ENCODE measurements at regions not wholly inside any gene's neighbourhood (a gene's known extent, or its start where the extent isn't known, plus 50 kb on each side); places are given as distances from the start of the nearest gene placed in this dataset.

DNA sequence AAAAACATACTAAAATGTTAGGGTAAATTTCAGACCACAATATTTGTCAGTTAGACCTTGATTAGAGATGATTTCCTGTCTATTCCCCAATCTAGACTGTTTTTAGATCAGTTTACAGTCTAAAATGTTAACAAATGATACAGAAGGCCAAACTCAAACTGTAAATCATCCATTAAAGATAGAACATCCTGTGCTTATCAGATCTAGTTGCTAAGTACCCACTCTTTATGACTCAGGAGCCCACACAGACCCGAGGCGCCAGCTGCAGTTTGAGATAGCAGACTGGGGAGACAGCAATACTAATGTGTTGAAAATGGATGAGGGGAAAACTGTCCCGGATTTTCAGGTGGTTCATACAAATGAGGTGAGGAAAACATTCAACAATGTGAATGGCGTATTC lies 113.3 kb downstream of the SCG2 start:
- no peak overlapping the region for H2AFZ ChIP-seq (ENCODE audit: low read depth)
- H3K9me3 ChIP-seq: no peaks in the 10 kb centered on the region; the same call in 1 of the 2 replicates
- peak overlapping the region; percentile 93 to 95 for H3K27ac ChIP-seq (ENCODE audit: low read depth in 2 of 2, low read length in 1 of 2)
- ChIA-PET POLR2A (no interaction called here), CTCF (interaction anchor here (0.6 to 1.2 kb wide), 6 partner anchors 8 to 1756 kb away, joined by 3 to 5 read pairs (median 3); no protein-coding TSS in a partner anchor)
- no peak overlapping the region for H3K4me3 ChIP-seq (ENCODE audit: low read depth in 2 of 2, low read length in 1 of 2)
- H3K9me2 ChIP-seq: no peaks in the 10 kb centered on the region
- H3K79me2 ChIP-seq (ENCODE audit: insufficient read depth): no peaks in the 10 kb centered on the region
- H3K4me1 ChIP-seq (ENCODE audit: control insufficient read depth in 1 of 2, insufficient read depth in 2 of 2, low read depth in 1 of 2, low read length in 1 of 2): peaks cover 17 to 40% of the 10 kb centered on the region in 2 experiments
- peak overlapping the region; percentile 19; the same call in 1 of the 2 replicates for H3K4me2 ChIP-seq
- H3F3A ChIP-seq (replicated peaks; ENCODE audit: insufficient read depth): peaks cover 29% of the 10 kb centered on the region
- 12% methylated on average over 4 of the region's 4 CpGs for WGBS (ENCODE audit: low lambda C conversion rate)
- H3K27me3 ChIP-seq (ENCODE audit: insufficient read depth): no peaks in the 10 kb centered on the region
- H3K36me3 ChIP-seq (replicated peaks in 1 of 2; ENCODE audit: control insufficient read depth in 1 of 2, insufficient read depth in 2 of 2, low read length in 1 of 2): no peaks in the 10 kb centered on the region
- H3K9ac ChIP-seq: peak overlapping the region; percentile 39; the same call in 1 of the 2 replicates
- peak; percentile 69 for DNase-seq
- H4K20me1 ChIP-seq (ENCODE audit: insufficient read depth): no peaks in the 10 kb centered on the region
- TF ChIP-seq TAF1 (IDR thresholded peaks at IDR 0.05; ENCODE audit: borderline replicate concordance, low read depth, low read length) (peak; percentile 36), SIN3A (IDR thresholded peaks at IDR 0.05; ENCODE audit: borderline replicate concordance, low read depth, low read length) (peak; percentile 87), FOSL2 (IDR thresholded peaks at IDR 0.05; ENCODE audit: borderline replicate concordance, low read depth) (peak; percentile 88), GATA2 (CRISPR knock-in tag; IDR thresholded peaks at IDR 0.05) (peak; percentile 93), GABPA (IDR thresholded peaks at IDR 0.05; ENCODE audit: low read depth) (no peak), NFIC (IDR thresholded peaks at IDR 0.05; ENCODE audit: borderline replicate concordance) (peak; percentile 91), RFX5 (IDR thresholded peaks at IDR 0.05; ENCODE audit: low read length) (no peak), MEF2A (IDR thresholded peaks at IDR 0.05; ENCODE audit: borderline replicate concordance, low read depth) (peak; percentile 90), EP300 (IDR thresholded peaks at IDR 0.05; ENCODE audit: borderline replicate concordance in 1 of 2, low read depth in 1 of 2, low read length in 1 of 2) (peak; percentile 93 to 100), RAD21 (IDR thresholded peaks at IDR 0.05; ENCODE audit: low read length) (peak; percentile 43), TCF12 (IDR thresholded peaks at IDR 0.05) (peak; percentile 99), NRF1 (IDR thresholded peaks at IDR 0.05; ENCODE audit: low read depth, low read length) (no peak), RXRA (IDR thresholded peaks at IDR 0.05; ENCODE audit: borderline replicate concordance, low read depth) (peak; percentile 93), CHD2 (IDR thresholded peaks at IDR 0.05; ENCODE audit: low read length, partially characterized antibody) (peak; percentile 72), JUND (IDR thresholded peaks at IDR 0.05) (peak; percentile 99), TEAD4 (IDR thresholded peaks at IDR 0.05; ENCODE audit: borderline replicate concordance, insufficient read depth) (peak; percentile 97), RCOR1 (IDR thresholded peaks at IDR 0.05; ENCODE audit: low read length) (peak; percentile 61; the same call in 1 of the 2 replicates), YY1 (IDR thresholded peaks at IDR 0.05; ENCODE audit: low read depth) (peak; percentile 52; the same call in 1 of the 2 replicates), FOXJ3 (CRISPR knock-in tag; IDR thresholded peaks at IDR 0.05) (no peak), POLR2AphosphoS5 (IDR thresholded peaks at IDR 0.05; ENCODE audit: low read depth, low read length) (peak; percentile 82), SMC3 (IDR thresholded peaks at IDR 0.05; ENCODE audit: low read depth, low read length) (no peak), FOXM1 (IDR thresholded peaks at IDR 0.05; ENCODE audit: low read depth) (peak; percentile 99)
- TF ChIP-seq, protein P1, sequence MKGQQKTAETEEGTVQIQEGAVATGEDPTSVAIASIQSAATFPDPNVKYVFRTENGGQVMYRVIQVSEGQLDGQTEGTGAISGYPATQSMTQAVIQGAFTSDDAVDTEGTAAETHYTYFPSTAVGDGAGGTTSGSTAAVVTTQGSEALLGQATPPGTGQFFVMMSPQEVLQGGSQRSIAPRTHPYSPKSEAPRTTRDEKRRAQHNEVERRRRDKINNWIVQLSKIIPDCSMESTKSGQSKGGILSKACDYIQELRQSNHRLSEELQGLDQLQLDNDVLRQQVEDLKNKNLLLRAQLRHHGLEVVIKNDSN (IDR thresholded peaks at IDR 0.05; ENCODE audit: borderline replicate concordance, low read depth): no peak
- TF ChIP-seq, protein P2, sequence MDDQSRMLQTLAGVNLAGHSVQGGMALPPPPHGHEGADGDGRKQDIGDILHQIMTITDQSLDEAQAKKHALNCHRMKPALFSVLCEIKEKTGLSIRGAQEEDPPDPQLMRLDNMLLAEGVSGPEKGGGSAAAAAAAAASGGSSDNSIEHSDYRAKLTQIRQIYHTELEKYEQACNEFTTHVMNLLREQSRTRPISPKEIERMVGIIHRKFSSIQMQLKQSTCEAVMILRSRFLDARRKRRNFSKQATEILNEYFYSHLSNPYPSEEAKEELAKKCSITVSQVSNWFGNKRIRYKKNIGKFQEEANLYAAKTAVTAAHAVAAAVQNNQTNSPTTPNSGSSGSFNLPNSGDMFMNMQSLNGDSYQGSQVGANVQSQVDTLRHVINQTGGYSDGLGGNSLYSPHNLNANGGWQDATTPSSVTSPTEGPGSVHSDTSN (IDR thresholded peaks at IDR 0.05): peak; percentile 98
- TF ChIP-seq, protein P3, sequence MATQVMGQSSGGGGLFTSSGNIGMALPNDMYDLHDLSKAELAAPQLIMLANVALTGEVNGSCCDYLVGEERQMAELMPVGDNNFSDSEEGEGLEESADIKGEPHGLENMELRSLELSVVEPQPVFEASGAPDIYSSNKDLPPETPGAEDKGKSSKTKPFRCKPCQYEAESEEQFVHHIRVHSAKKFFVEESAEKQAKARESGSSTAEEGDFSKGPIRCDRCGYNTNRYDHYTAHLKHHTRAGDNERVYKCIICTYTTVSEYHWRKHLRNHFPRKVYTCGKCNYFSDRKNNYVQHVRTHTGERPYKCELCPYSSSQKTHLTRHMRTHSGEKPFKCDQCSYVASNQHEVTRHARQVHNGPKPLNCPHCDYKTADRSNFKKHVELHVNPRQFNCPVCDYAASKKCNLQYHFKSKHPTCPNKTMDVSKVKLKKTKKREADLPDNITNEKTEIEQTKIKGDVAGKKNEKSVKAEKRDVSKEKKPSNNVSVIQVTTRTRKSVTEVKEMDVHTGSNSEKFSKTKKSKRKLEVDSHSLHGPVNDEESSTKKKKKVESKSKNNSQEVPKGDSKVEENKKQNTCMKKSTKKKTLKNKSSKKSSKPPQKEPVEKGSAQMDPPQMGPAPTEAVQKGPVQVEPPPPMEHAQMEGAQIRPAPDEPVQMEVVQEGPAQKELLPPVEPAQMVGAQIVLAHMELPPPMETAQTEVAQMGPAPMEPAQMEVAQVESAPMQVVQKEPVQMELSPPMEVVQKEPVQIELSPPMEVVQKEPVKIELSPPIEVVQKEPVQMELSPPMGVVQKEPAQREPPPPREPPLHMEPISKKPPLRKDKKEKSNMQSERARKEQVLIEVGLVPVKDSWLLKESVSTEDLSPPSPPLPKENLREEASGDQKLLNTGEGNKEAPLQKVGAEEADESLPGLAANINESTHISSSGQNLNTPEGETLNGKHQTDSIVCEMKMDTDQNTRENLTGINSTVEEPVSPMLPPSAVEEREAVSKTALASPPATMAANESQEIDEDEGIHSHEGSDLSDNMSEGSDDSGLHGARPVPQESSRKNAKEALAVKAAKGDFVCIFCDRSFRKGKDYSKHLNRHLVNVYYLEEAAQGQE (IDR thresholded peaks at IDR 0.05; ENCODE audit: low read depth, low read length): peak; percentile 73
- TF ChIP-seq, protein P4, sequence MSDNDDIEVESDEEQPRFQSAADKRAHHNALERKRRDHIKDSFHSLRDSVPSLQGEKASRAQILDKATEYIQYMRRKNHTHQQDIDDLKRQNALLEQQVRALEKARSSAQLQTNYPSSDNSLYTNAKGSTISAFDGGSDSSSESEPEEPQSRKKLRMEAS (IDR thresholded peaks at IDR 0.05; ENCODE audit: low read depth): no peak

Measured in SK-N-SH (cell line).